Neural cell (in vitro differentiated cells): ENCODE measurements at regions not wholly inside any gene's neighbourhood (a gene's known extent, or its start where the extent isn't known, plus 50 kb on each side); places are given as distances from the start of the nearest gene placed in this dataset.

Experiments used
- H2AFZ ChIP-seq: fragments of 200-600, 300-800 bp; sonication (generic), shearing (Covaris generic); 2 replicates; pipeline ENCODE4 v1.6.0; 2014; ENCODE audit warnings: low read depth, mild to moderate bottlenecking, antibody characterized with exemption, low read length, moderate library complexity
- H3F3A ChIP-seq: fragments of 200-600 bp; shearing (Covaris generic); 2 replicates; pipeline ENCODE4 v1.6.1; 2016; ENCODE audit warnings: mild to moderate bottlenecking, moderate library complexity, mixed read lengths, antibody characterized with exemption, low read length; ENCODE audit not compliant: insufficient read depth, poor library complexity, severe bottlenecking
- H3K27ac ChIP-seq: fragments of 200-600, 300-800 bp; sonication (generic), shearing (Covaris generic); 2 replicates; pipeline ENCODE4 v1.5.1; 2014; ENCODE audit warnings: mild to moderate bottlenecking, low read length, moderate library complexity
- H3K27me3 ChIP-seq: fragments of 300-800, 200-600 bp; sonication (generic), shearing (Covaris generic); 2 replicates; pipeline ENCODE4 v1.6.0; 2014; ENCODE audit warnings: mild to moderate bottlenecking, low read depth, low read length, moderate library complexity; ENCODE audit not compliant: insufficient read depth
- H3K36me3 ChIP-seq: fragments of 300-800, 200-600 bp; sonication (generic), shearing (Covaris generic); 2 replicates; pipeline ENCODE4 v1.5.1; 2014; ENCODE audit warnings: mild to moderate bottlenecking, antibody characterized with exemption, low read length, moderate library complexity; ENCODE audit not compliant: insufficient read depth
- H3K4me2 ChIP-seq: fragments of 300-800, 200-600 bp; sonication (generic), shearing (Covaris generic); 2 replicates; pipeline ENCODE4 v1.6.0; 2014; ENCODE audit warnings: mild to moderate bottlenecking, low read length
- H3K4me3 ChIP-seq: fragments of 300-800, 200-600 bp; sonication (generic), shearing (Covaris generic); 2 replicates; pipeline ENCODE4 v1.5.1; 2014; ENCODE audit warnings: mild to moderate bottlenecking, low read length, moderate library complexity
- H3K79me2 ChIP-seq: fragments of 200-600 bp; shearing (Covaris generic); replicated peaks from 2 replicates; pipeline ENCODE4 v1.6.0; 2014; ENCODE audit warnings: mild to moderate bottlenecking, low read length, moderate library complexity; ENCODE audit not compliant: insufficient read depth
- H3K9ac ChIP-seq: fragments of 300-800, 200-600 bp; sonication (generic), shearing (Covaris generic); 2 replicates; pipeline ENCODE4 v1.6.1; 2016; ENCODE audit warnings: mild to moderate bottlenecking, low read length, mixed read lengths
- H3K9me2 ChIP-seq: fragments of 200-600 bp; shearing (Covaris generic); 2 replicates; pipeline ENCODE4 v1.6.1; 2016; ENCODE audit warnings: mild to moderate bottlenecking, low read length, mixed read lengths; ENCODE audit not compliant: insufficient read depth
- H3K9me3 ChIP-seq: fragments of 200-600, 300-800 bp; sonication (generic), shearing (Covaris generic); 2 replicates; pipeline ENCODE4 v1.6.1; 2016; ENCODE audit warnings: mild to moderate bottlenecking, mixed run types, low read length, moderate library complexity, mixed read lengths
- H4K20me1 ChIP-seq: fragments of 200-600 bp; shearing (Covaris generic); 2 replicates; pipeline ENCODE4 v1.6.1; 2016; ENCODE audit warnings: mild to moderate bottlenecking, mixed run types; ENCODE audit not compliant: insufficient read depth
- EP300 ChIP-seq: fragments of 450-650 bp; conservative IDR thresholded peaks from 2 replicates; pipeline ENCODE4 v1.6.1; 2014; ENCODE audit warnings: antibody characterized with exemption, mild to moderate bottlenecking, moderate library complexity; ENCODE audit not compliant: poor library complexity, severe bottlenecking
- EZH2 ChIP-seq: fragments of 200-600, 300-800 bp; shearing (Covaris generic), sonication (generic); IDR thresholded peaks from 2 replicates; pipeline ENCODE4 v1.6.1; 2014; ENCODE audit warnings: antibody characterized with exemption, low read length, borderline replicate concordance, mild to moderate bottlenecking; ENCODE audit not compliant: insufficient read depth, poor library complexity, severe bottlenecking
- MXI1 ChIP-seq: fragments of 450-650 bp; conservative IDR thresholded peaks from 2 replicates; pipeline ENCODE4 v1.6.1; 2014; ENCODE audit warnings: antibody characterized with exemption, mild to moderate bottlenecking; ENCODE audit not compliant: poor library complexity, severe bottlenecking
- POLR2AphosphoS5 ChIP-seq: IDR thresholded peaks from 2 replicates; pipeline ENCODE4 v1.6.1; 2012
- RAD21 ChIP-seq: fragments of 450-650 bp; conservative IDR thresholded peaks from 2 replicates; pipeline ENCODE4 v1.6.1; 2014; ENCODE audit warnings: antibody characterized with exemption, mild to moderate bottlenecking, moderate library complexity
- SMC3 ChIP-seq: fragments of 450-650 bp; conservative IDR thresholded peaks from 2 replicates; pipeline ENCODE4 v1.6.1; 2014; ENCODE audit warnings: antibody characterized with exemption, mild to moderate bottlenecking, moderate library complexity; ENCODE audit not compliant: poor library complexity
- TAF1 ChIP-seq: IDR thresholded peaks from 2 replicates; pipeline ENCODE4 v1.6.1; 2012; ENCODE audit warnings: low read depth
- TF ChIP-seq, protein P1 (sequence below): IDR thresholded peaks from 2 replicates; pipeline ENCODE4 v1.6.1; 2012; ENCODE audit warnings: borderline replicate concordance
- TF ChIP-seq, protein P2 (sequence below): fragments of 450-650 bp; IDR thresholded peaks from 2 replicates; pipeline ENCODE4 v1.5.1; 2014; ENCODE audit warnings: antibody characterized with exemption, mild to moderate bottlenecking, moderate library complexity; ENCODE audit not compliant: poor library complexity, severe bottlenecking

DNA sequence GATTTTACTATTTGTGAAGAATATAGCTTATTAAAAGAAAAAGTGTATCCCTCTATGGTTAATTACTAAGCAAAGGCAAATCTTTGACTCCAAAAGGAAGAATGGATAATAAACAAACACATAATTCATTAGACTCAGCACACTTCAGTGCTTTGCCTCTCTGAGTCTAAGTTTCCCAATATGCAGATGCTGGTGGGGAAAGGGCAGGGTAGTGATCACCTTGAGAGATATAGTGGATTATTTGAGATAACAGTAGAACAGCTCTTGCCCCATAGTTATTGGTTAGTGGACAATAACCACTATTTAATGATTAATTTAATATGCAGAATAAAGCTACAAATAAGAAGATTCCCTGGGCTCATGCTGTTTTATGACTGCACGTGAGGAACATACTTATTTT, 98.2 kb upstream of the SLC8A1 start:
- Histone ChIP-seq H3K9me3 (no peaks in the 10 kb centered on the region), H3K36me3 (no peaks in the 10 kb centered on the region), H3F3A (no peaks in the 10 kb centered on the region), H3K9me2 (no peaks in the 10 kb centered on the region), H3K27me3 (no peaks in the 10 kb centered on the region), H4K20me1 (no peaks in the 10 kb centered on the region), H3K4me3 (no peak overlapping the region), H3K9ac (no peak overlapping the region), H3K4me2 (no peak overlapping the region), H2AFZ (no peak overlapping the region), H3K79me2 (no peaks in the 10 kb centered on the region), H3K27ac (no peak overlapping the region)
- TF ChIP-seq, protein P1, sequence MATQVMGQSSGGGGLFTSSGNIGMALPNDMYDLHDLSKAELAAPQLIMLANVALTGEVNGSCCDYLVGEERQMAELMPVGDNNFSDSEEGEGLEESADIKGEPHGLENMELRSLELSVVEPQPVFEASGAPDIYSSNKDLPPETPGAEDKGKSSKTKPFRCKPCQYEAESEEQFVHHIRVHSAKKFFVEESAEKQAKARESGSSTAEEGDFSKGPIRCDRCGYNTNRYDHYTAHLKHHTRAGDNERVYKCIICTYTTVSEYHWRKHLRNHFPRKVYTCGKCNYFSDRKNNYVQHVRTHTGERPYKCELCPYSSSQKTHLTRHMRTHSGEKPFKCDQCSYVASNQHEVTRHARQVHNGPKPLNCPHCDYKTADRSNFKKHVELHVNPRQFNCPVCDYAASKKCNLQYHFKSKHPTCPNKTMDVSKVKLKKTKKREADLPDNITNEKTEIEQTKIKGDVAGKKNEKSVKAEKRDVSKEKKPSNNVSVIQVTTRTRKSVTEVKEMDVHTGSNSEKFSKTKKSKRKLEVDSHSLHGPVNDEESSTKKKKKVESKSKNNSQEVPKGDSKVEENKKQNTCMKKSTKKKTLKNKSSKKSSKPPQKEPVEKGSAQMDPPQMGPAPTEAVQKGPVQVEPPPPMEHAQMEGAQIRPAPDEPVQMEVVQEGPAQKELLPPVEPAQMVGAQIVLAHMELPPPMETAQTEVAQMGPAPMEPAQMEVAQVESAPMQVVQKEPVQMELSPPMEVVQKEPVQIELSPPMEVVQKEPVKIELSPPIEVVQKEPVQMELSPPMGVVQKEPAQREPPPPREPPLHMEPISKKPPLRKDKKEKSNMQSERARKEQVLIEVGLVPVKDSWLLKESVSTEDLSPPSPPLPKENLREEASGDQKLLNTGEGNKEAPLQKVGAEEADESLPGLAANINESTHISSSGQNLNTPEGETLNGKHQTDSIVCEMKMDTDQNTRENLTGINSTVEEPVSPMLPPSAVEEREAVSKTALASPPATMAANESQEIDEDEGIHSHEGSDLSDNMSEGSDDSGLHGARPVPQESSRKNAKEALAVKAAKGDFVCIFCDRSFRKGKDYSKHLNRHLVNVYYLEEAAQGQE, result no peak
- TF ChIP-seq, protein P2, sequence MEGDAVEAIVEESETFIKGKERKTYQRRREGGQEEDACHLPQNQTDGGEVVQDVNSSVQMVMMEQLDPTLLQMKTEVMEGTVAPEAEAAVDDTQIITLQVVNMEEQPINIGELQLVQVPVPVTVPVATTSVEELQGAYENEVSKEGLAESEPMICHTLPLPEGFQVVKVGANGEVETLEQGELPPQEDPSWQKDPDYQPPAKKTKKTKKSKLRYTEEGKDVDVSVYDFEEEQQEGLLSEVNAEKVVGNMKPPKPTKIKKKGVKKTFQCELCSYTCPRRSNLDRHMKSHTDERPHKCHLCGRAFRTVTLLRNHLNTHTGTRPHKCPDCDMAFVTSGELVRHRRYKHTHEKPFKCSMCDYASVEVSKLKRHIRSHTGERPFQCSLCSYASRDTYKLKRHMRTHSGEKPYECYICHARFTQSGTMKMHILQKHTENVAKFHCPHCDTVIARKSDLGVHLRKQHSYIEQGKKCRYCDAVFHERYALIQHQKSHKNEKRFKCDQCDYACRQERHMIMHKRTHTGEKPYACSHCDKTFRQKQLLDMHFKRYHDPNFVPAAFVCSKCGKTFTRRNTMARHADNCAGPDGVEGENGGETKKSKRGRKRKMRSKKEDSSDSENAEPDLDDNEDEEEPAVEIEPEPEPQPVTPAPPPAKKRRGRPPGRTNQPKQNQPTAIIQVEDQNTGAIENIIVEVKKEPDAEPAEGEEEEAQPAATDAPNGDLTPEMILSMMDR, result no peak
- TF ChIP-seq TAF1, result no peak
- no peak for TF ChIP-seq RAD21
- no peak for TF ChIP-seq SMC3
- TF ChIP-seq EP300, result no peak
- TF ChIP-seq POLR2AphosphoS5, result no peak
- no peak for TF ChIP-seq MXI1
- TF ChIP-seq EZH2, result no peak

DNA sequence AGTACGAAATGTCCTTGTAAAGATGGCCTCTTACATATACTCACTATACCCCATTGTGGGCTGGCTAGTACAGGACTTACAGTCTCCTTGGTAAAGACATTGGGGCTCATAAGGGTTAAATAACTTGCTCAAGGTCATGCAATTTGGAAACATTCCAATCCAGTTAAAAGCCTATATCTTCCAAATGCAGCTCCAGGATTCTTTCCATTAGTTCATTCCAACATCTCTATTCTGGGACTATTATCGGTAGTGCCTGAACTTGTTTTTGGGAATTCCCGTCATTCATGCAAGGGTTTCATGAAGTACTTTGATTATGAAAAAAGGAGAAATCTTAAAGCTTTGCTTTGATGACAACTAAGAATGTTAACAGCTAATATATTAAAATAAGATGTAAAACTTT, 99.2 kb upstream of the SLC8A1 start:
- Histone ChIP-seq H3K36me3 (no peaks in the 10 kb centered on the region), H3K4me3 (no peak overlapping the region), H3K9ac (no peak overlapping the region), H3K27ac (no peak overlapping the region), H4K20me1 (no peaks in the 10 kb centered on the region), H3K9me2 (no peaks in the 10 kb centered on the region), H3K4me2 (no peak overlapping the region), H2AFZ (no peak overlapping the region), H3K9me3 (no peaks in the 10 kb centered on the region), H3K27me3 (no peaks in the 10 kb centered on the region), H3F3A (no peaks in the 10 kb centered on the region), H3K79me2 (no peaks in the 10 kb centered on the region)
- TF ChIP-seq, protein P2, result no peak
- TF ChIP-seq, protein P1, result no peak
- no peak for TF ChIP-seq RAD21
- no peak for TF ChIP-seq EP300
- no peak for TF ChIP-seq TAF1
- no peak for TF ChIP-seq EZH2
- no peak for TF ChIP-seq MXI1
- TF ChIP-seq SMC3, result no peak
- no peak for TF ChIP-seq POLR2AphosphoS5
